Activated CD4-positive, alpha-beta memory T cell treated with anti-CD3 and anti-CD28 coated beads for 36 hours (primary cell): ENCODE measurements at regions not wholly inside any gene's neighbourhood (a gene's known extent, or its start where the extent isn't known, plus 50 kb on each side); places are given as distances from the start of the nearest gene placed in this dataset.

ENCODE experiments used
- CTCF ChIA-PET: fragments of 350-600 bp; sonication (Branson Sonifier 250); formaldehyde crosslinking; loops from one replicate; lab custom pipeline; 2021; ENCODE audit warnings: antibody characterized with exemption, inconsistent platforms; lab: Charles Lee
- POLR2A ChIA-PET: fragments of 350-600 bp; sonication (Branson Sonifier 250); formaldehyde crosslinking; loops from one replicate; lab custom pipeline; 2021; ENCODE audit warnings: antibody characterized with exemption; lab: Charles Lee
- DNase-seq: peaks from one replicate; pipeline ENCODE4 v3.0.0-alpha.2; 2020
- H3K27ac Mint-ChIP-seq: one replicate; pipeline ENCODE4 v1.8.0; 2021; ENCODE audit warnings: mixed read lengths
- H3K27me3 Mint-ChIP-seq: one replicate; pipeline ENCODE4 v1.8.0; 2021; ENCODE audit warnings: mixed read lengths
- H3K36me3 Mint-ChIP-seq: one replicate; pipeline ENCODE4 v1.8.0; 2021; ENCODE audit warnings: mixed read lengths
- H3K4me1 Mint-ChIP-seq: one replicate; pipeline ENCODE4 v1.8.0; 2021; ENCODE audit warnings: low read depth, mixed read lengths
- H3K4me3 Mint-ChIP-seq: one replicate; pipeline ENCODE4 v1.8.0; 2021; ENCODE audit warnings: mild to moderate bottlenecking, mixed read lengths
- H3K9me3 Mint-ChIP-seq: one replicate; pipeline ENCODE4 v1.8.0; 2021; ENCODE audit warnings: mixed read lengths
- intact Hi-C: fragments of 100-400 bp; cut with micrococcal nuclease; formaldehyde crosslinking; loops from one replicate; pipeline ENCODE4 v1.15.1; 2023

DNA sequence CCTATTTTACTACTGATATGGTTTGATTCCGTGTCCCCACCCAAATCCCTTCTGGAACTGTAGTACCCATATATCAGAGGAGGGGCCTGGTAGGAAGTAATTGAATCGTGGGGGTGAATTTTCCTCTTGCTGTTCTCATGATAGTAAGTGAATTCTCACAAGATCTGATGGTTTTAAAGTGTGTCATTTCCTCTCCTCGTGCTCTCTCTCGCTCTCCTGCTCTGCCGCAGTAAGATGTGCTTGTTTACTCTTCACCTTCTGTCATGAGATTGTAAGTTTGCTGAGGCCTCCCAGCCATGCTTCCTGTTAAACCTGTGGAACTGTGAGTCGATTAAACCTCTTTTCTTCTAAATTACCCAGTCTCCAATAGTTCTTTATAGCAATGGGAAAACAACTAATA, 81.2 kb upstream of the ZBTB20 start:
- no peak overlapping the region for H3K4me3 Mint-ChIP-seq

DNA sequence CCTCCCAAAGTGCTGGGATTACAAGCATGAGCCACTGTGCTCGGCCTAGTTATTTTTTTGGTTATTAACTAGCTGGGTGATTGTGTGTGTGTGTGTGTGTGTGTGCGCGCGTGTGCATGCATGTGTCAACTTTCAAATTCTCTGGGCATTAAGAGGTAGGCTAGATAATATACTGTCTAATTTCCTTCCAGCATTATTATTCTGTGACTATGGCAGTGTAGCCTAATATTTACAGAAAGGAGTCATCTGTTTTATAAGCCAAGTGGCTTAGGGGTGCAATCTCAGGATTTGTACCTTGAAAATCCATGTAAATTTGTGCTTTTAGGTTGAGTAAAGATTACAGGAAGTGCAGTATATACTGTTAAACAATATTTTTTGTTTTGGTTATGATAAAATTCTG, 85.1 kb upstream of the ZBTB20 start:
- intact Hi-C loops = no loop called here
- POLR2A ChIA-PET = no interaction called here
- no peak for DNase-seq
- H3K9me3 Mint-ChIP-seq = no peaks in the 10 kb centered on the region
- CTCF ChIA-PET = no interaction called here
- H3K27ac Mint-ChIP-seq = no peak overlapping the region
- H3K27me3 Mint-ChIP-seq = no peaks in the 10 kb centered on the region
- no peaks in the 10 kb centered on the region for H3K36me3 Mint-ChIP-seq
- no peaks in the 10 kb centered on the region for H3K4me1 Mint-ChIP-seq
- no peak overlapping the region for H3K4me3 Mint-ChIP-seq

More for the DNA sequence above, 81.2 kb upstream of the ZBTB20 start:
- intact Hi-C loops = no loop called here
- H3K4me1 Mint-ChIP-seq = no peaks in the 10 kb centered on the region
- no peak overlapping the region for H3K27ac Mint-ChIP-seq
- POLR2A ChIA-PET = no interaction called here
- no peak for DNase-seq
- no peaks in the 10 kb centered on the region for H3K36me3 Mint-ChIP-seq
- CTCF ChIA-PET = interaction anchor here (1.5 kb wide), 1 partner anchor 10 kb away, joined by 8 read pairs; no protein-coding TSS in a partner anchor
- H3K9me3 Mint-ChIP-seq = no peaks in the 10 kb centered on the region
- no peaks in the 10 kb centered on the region for H3K27me3 Mint-ChIP-seq

DNA sequence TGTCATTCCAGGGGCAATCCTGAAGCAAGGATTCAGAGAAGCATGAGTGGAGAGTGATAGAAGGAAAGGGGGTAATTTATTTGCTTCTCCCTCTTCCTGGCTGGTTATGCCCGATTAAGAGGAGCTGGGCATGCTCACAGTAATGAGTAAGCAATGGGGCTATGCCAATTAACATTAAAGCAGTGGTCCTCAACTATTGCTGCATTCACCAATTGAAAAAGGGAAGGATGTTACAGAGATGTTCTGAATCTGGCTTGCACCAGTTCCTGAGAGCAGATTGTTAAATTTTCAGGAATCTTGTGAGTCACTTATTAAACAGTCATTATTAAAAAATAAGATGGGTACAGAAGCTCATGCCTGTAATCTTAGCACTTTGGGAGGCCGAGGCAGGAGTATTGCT, 85.9 kb upstream of the ZBTB20 start:
- H3K4me1 Mint-ChIP-seq = no peaks in the 10 kb centered on the region
- ChIA-PET POLR2A (no interaction called here), CTCF (no interaction called here)
- DNase-seq = no peak
- H3K9me3 Mint-ChIP-seq = no peaks in the 10 kb centered on the region
- no peaks in the 10 kb centered on the region for H3K27me3 Mint-ChIP-seq
- H3K36me3 Mint-ChIP-seq = no peaks in the 10 kb centered on the region
- no peak overlapping the region for H3K27ac Mint-ChIP-seq
- intact Hi-C loops = no loop called here
- H3K4me3 Mint-ChIP-seq = no peak overlapping the region

DNA sequence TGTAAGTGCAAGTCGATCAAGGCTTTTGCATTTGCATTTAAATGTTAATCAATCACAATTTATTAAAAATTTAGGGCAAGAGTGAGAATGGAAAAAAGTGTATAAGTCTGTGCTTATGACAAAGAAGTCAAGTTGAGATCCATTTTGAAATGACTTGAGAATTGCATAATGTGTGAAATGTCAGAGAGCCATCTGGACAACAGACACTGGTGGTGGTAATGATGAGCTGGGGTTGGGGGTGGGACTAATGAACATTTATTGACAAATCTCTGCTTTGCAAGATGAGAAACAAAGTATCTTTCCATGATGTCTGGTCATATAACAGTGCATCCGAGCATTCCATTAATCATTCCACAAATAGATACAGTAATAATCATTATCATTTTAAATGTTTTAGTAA, 89.4 kb upstream of the ZBTB20 start:
- CTCF ChIA-PET = no interaction called here
- Mint-ChIP-seq H3K9me3 (no peaks in the 10 kb centered on the region), H3K27me3 (no peaks in the 10 kb centered on the region), H3K36me3 (no peaks in the 10 kb centered on the region), H3K4me3 (no peak overlapping the region), H3K4me1 (no peaks in the 10 kb centered on the region), H3K27ac (no peak overlapping the region)
- POLR2A ChIA-PET = no interaction called here
- no peak for DNase-seq
- intact Hi-C loops = no loop called here

DNA sequence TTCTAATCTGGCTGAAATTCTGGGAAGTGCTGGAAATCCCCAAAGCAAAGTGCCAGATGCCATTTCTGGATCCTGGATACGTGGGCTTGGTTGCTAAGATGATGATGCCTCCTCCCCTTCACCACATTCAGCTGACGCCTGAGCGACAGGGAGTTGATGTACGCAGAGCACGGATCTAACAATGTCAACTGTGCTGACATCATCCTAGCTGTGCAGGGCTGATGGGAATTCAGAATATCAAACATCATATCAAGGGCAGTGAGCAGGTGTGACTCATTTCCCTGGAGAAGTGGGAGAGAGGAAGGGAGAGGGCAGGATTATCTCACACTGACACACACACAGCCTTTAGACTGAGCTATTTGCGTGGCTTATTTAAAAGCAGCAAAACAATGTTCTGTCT, 92.6 kb upstream of the ZBTB20 start:
- Mint-ChIP-seq H3K27ac (no peak overlapping the region), H3K4me3 (no peak overlapping the region), H3K9me3 (no peaks in the 10 kb centered on the region), H3K27me3 (no peaks in the 10 kb centered on the region), H3K4me1 (no peaks in the 10 kb centered on the region), H3K36me3 (no peaks in the 10 kb centered on the region)
- POLR2A ChIA-PET = no interaction called here
- CTCF ChIA-PET = no interaction called here
- no peak for DNase-seq
- intact Hi-C loops = no loop called here

DNA sequence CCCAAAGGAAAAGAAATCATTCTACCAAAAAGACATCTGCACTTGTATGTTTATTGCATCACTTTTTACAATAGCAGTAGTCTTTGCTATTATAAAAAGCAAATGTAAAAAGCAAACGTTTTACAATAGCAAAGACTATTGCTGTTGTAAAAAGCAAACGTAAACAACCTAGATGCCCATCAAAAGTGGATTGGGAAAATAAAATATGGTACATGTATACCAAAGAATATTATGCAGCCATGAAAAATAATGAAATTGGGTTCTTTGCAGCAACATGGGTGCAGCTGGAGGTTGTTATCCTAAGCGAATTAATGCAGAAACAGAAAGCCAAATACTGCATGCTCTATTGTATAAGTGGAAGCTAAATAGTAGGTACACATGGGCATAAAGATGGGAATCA, 97.3 kb upstream of the ZBTB20 start:
- Mint-ChIP-seq H3K4me1 (no peaks in the 10 kb centered on the region), H3K9me3 (no peaks in the 10 kb centered on the region), H3K27ac (no peak overlapping the region), H3K27me3 (no peaks in the 10 kb centered on the region), H3K36me3 (no peaks in the 10 kb centered on the region), H3K4me3 (no peak overlapping the region)
- intact Hi-C loops = no loop called here
- DNase-seq = no peak
- ChIA-PET CTCF (interaction anchor here (1.0 kb wide), 1 partner anchor 571 kb away, joined by 4 read pairs; no protein-coding TSS in a partner anchor), POLR2A (no interaction called here)

DNA sequence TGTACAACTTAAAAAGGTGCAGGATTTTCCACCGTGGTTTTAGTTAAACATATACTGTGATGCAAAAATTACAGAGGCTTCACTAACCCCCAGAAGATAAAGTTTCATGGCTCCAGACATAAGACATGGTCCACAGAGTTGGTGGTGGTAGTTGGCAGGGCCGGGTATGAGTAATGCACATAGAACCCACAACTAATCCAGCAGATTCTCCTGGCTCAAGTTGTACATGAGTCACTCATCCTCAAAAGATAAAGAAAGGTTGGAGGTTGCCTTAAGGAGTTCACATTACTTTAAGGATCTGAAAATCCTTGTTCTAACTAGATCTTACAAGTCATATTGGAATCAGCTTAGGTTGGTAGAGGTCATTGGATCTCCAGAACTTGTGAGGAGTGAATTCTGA, 98.3 kb upstream of the ZBTB20 start:
- POLR2A ChIA-PET = interaction anchor here (0.6 kb wide), 1 partner anchor 409 kb away, joined by 4 read pairs; no protein-coding TSS in a partner anchor
- CTCF ChIA-PET = no interaction called here
- H3K4me1 Mint-ChIP-seq = no peaks in the 10 kb centered on the region
- H3K36me3 Mint-ChIP-seq = no peaks in the 10 kb centered on the region
- no peaks in the 10 kb centered on the region for H3K9me3 Mint-ChIP-seq
- no peak overlapping the region for H3K4me3 Mint-ChIP-seq
- DNase-seq = no peak
- intact Hi-C loops = no loop called here
- no peak overlapping the region for H3K27ac Mint-ChIP-seq
- H3K27me3 Mint-ChIP-seq = no peaks in the 10 kb centered on the region

DNA sequence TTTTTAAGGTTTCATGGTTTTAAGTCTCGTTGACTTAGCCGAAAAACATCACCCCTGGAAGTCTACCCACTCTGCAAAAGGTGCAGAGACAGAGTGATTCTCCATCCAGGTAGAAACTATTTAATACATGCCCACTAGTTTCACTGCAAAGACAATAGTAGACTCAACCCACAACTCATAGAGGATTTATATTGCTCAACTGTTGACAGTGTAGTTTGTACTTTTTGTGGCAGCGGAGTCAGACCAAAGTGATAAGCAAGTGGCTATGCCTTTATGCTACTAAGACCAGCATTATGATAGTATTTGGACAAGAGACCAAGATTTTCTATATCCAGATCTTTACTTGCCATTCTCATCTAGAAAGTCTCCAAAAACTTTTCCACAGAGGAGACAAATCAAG, 98.8 kb upstream of the ZBTB20 start:
- intact Hi-C loops = no loop called here
- POLR2A ChIA-PET = no interaction called here
- no peak for DNase-seq
- no peaks in the 10 kb centered on the region for H3K36me3 Mint-ChIP-seq
- H3K27ac Mint-ChIP-seq = no peak overlapping the region
- CTCF ChIA-PET = no interaction called here
- no peaks in the 10 kb centered on the region for H3K9me3 Mint-ChIP-seq
- no peaks in the 10 kb centered on the region for H3K27me3 Mint-ChIP-seq
- H3K4me3 Mint-ChIP-seq = no peak overlapping the region
- H3K4me1 Mint-ChIP-seq = no peaks in the 10 kb centered on the region

DNA sequence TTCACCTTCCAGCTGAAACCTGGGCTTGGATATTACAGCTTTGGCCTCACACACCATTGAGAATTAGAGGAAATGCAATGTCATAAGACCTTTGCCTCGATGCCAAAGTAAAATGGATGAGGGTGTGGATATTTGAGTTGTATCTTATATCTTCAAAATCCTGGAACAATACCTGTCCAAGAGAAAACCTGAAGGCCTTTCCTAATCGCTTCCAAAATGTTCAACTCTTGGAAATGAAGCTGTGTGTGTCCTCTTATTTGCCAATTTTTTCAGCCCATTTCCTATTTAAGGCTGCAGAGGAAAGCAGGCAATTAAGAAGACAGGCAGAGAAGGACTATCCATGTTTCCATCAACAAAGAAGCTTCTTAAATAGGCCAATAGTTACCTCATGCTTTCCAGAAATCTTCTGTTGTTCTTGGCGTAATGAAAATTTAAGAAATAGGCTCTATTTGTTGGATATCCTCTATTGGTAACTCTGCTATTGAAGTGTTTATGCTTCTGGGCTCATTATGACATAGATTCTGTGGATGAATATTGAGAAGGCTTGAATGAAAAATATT, 99.5 kb upstream of the ZBTB20 start:
- CTCF ChIA-PET = no interaction called here
- Mint-ChIP-seq H3K27ac (no peak overlapping the region), H3K4me3 (no peak overlapping the region), H3K4me1 (no peaks in the 10 kb centered on the region), H3K9me3 (no peaks in the 10 kb centered on the region), H3K27me3 (no peaks in the 10 kb centered on the region), H3K36me3 (no peaks in the 10 kb centered on the region)
- intact Hi-C loops = no loop called here
- POLR2A ChIA-PET = no interaction called here
- DNase-seq = no peak

DNA sequence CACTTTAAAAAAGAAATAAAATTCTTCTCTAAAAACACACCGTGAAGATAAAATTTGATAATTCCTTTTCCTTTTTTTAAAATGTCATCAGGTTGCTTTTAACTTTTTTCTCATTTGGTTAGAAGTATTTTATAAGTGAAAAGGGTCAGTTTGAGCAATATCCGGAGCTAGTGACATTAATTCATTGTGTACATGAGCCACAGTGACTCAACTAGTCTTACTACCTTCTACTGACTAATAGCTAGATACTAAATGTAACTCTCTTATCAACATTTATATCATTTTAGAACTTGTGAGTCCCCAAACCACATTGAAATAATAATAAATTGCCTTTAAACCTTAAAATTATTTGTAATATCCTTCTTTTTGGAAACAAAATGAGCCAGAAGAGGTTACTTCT, 101.2 kb upstream of the ZBTB20 start:
- no peaks in the 10 kb centered on the region for H3K9me3 Mint-ChIP-seq
- no peak for DNase-seq
- ChIA-PET POLR2A (no interaction called here), CTCF (no interaction called here)
- H3K4me3 Mint-ChIP-seq = no peak overlapping the region
- H3K27ac Mint-ChIP-seq = no peak overlapping the region
- no peaks in the 10 kb centered on the region for H3K36me3 Mint-ChIP-seq
- no peaks in the 10 kb centered on the region for H3K27me3 Mint-ChIP-seq
- H3K4me1 Mint-ChIP-seq = no peaks in the 10 kb centered on the region
- intact Hi-C loops = no loop called here

DNA sequence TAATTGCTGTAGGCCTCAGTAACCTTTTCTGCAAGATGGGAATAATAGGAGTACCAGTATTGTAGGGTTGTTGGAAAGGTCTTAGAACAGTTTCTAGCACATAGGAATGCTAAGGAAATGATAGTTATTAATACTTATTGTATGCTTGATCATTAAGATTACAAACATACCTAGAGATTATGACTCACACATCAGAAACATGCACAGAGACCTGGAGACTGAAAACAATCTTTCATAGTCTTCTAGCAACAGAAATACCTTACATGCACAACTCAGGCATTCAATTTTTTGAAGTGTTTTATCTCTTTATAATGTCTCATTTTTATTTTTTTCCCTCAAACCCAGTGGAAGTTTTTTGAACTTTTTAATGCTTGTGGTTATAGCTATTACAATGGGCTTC, 104.4 kb upstream of the ZBTB20 start:
- Mint-ChIP-seq H3K36me3 (peaks cover 3% of the 10 kb centered on the region), H3K27ac (no peak overlapping the region), H3K4me1 (no peaks in the 10 kb centered on the region), H3K9me3 (peaks cover 6% of the 10 kb centered on the region), H3K27me3 (no peaks in the 10 kb centered on the region), H3K4me3 (no peak overlapping the region)
- ChIA-PET POLR2A (no interaction called here), CTCF (no interaction called here)
- intact Hi-C loops = no loop called here
- DNase-seq = no peak

DNA sequence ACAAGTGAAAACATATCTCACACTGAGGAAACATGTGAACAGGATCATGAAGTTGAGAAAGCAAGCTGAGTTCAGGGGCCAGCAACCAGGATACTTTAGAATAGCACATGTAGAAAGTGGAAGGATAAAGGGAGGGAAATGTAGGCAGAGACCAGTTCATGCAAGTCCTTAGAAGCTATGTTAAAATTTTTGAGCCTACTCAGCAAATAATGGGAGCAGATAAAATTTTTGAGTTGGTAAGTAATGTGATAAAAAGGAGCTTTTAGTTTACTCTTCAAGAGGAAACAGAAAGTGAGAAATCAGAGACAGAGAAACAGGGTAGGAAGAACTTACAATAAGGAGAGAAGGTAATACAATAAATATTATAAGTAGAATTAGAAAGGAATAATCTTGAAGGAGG, 105.6 kb upstream of the ZBTB20 start:
- H3K27me3 Mint-ChIP-seq = no peaks in the 10 kb centered on the region
- POLR2A ChIA-PET = no interaction called here
- H3K27ac Mint-ChIP-seq = no peak overlapping the region
- intact Hi-C loops = no loop called here
- peaks cover 8% of the 10 kb centered on the region for H3K9me3 Mint-ChIP-seq
- CTCF ChIA-PET = no interaction called here
- peaks cover 3% of the 10 kb centered on the region for H3K36me3 Mint-ChIP-seq
- no peaks in the 10 kb centered on the region for H3K4me1 Mint-ChIP-seq
- no peak for DNase-seq
- no peak overlapping the region for H3K4me3 Mint-ChIP-seq

DNA sequence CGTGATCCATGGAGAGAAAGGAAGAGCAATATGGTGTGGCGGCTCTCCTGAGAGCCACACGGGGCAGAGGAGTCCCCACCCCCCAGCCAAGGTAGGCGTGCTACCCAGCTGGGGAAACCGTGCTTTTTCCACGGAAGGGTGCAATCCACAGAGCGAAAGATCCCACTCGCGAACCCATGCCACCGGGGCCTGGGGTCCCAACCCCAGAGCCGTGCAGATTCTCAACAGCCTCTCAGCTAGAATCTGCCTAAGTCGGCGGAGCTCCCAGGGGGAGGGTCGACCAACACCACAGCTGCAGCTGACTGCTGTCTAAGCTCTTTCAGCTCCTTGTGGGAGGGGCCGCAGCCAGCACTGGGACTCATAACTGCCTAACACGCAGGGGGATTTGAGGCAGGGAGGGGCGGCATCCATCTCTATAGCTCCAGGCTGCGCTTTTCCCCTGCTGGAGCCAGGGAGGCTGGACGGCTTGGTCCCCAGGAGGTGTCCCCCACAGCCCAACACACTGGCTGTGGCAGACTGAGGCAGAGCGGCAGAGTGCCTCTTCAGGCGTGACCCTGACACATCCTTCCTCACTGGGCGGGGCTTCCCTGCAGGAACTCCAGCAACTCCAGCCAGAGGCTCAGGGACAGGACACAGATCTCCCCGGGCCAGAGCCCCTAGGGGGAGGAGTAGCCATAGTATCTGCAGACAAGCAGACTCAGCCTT, 107.6 kb upstream of the ZBTB20 start:
- no peak for DNase-seq
- peaks cover 8% of the 10 kb centered on the region for H3K9me3 Mint-ChIP-seq
- intact Hi-C loops = no loop called here
- H3K27me3 Mint-ChIP-seq = no peaks in the 10 kb centered on the region
- no peak overlapping the region for H3K27ac Mint-ChIP-seq
- H3K4me1 Mint-ChIP-seq = no peaks in the 10 kb centered on the region
- H3K4me3 Mint-ChIP-seq = no peak overlapping the region
- POLR2A ChIA-PET = interaction anchor here (0.6 kb wide), 1 partner anchor 81 kb away, joined by 3 read pairs; no protein-coding TSS in a partner anchor
- H3K36me3 Mint-ChIP-seq = peaks cover 3% of the 10 kb centered on the region
- CTCF ChIA-PET = no interaction called here
